HG03342 (cell line): ENCODE measurements at regions not wholly inside any gene's neighbourhood (a gene's known extent, or its start where the extent isn't known, plus 50 kb on each side); places are given as distances from the start of the nearest gene placed in this dataset.
"Not testable (repeated sequence)": the region's sequence is repeated elsewhere in the genome, so short reads cannot be mapped to it uniquely, and the experiment has no call there.

Experiments
- ATAC-seq: cut with Tn5 transposase; IDR thresholded peaks from one replicate; pipeline ENCODE4 v1.9.1; 2021; ENCODE audit warnings: mild to moderate bottlenecking, moderate library complexity; ENCODE audit not compliant: unreplicated experiment

- ATAC-seq = no peak
Measured at GRCh38 chr18:73156117-73156516, 288.3 kb upstream of the NETO1 start.

GRCh38 chr18:73153271-73153670 lies 285.5 kb upstream of the NETO1 start:
- no peak for ATAC-seq

GRCh38 chr18:73151086-73151485 lies 283.3 kb upstream of the NETO1 start:
- no peak for ATAC-seq

GRCh38 chr18:73150199-73150598 lies 282.4 kb upstream of the NETO1 start:
- no peak for ATAC-seq

- no peak for ATAC-seq
Measured at GRCh38 chr18:73147590-73147989, 279.8 kb upstream of the NETO1 start.

GRCh38 chr18:73144030-73144429 lies 276.2 kb upstream of the NETO1 start:
- ATAC-seq = no peak

- ATAC-seq = no peak
Measured at GRCh38 chr18:73136134-73136533, 268.3 kb upstream of the NETO1 start.

- no peak for ATAC-seq
Measured at GRCh38 chr18:73124175-73124574, 256.4 kb upstream of the NETO1 start.

- no peak for ATAC-seq
Measured at GRCh38 chr18:73121207-73121606, 253.4 kb upstream of the NETO1 start.

- ATAC-seq = no peak
Measured at GRCh38 chr18:73120626-73121025, 252.8 kb upstream of the NETO1 start.

GRCh38 chr18:73119574-73119973 lies 251.8 kb upstream of the NETO1 start:
- ATAC-seq = no peak

GRCh38 chr18:73118121-73118816 lies 250.5 kb upstream of the NETO1 start:
- no peak for ATAC-seq

GRCh38 chr18:73110307-73110706 lies 242.5 kb upstream of the NETO1 start:
- ATAC-seq = no peak

GRCh38 chr18:73101977-73102376 lies 234.2 kb upstream of the NETO1 start:
- no peak for ATAC-seq

GRCh38 chr18:73101491-73101890 lies 233.7 kb upstream of the NETO1 start:
- not testable (repeated sequence) for ATAC-seq

GRCh38 chr18:73099759-73100158 lies 232.0 kb upstream of the NETO1 start:
- ATAC-seq = no peak

GRCh38 chr18:73093687-73094250 lies 226.0 kb upstream of the NETO1 start:
- no peak for ATAC-seq

GRCh38 chr18:73088445-73088844 lies 220.7 kb upstream of the NETO1 start:
- ATAC-seq = no peak

GRCh38 chr18:73087282-73087977 lies 219.6 kb upstream of the NETO1 start:
- no peak for ATAC-seq

GRCh38 chr18:73079920-73080319 lies 212.1 kb upstream of the NETO1 start:
- ATAC-seq = no peak

- no peak for ATAC-seq
Measured at GRCh38 chr18:73060666-73061288, 193.0 kb upstream of the NETO1 start.

- no peak for ATAC-seq
Measured at GRCh38 chr18:73059280-73059679, 191.5 kb upstream of the NETO1 start.
